ENCODE measurements at regions not wholly inside any gene's neighbourhood (a gene's known extent, or its start where the extent isn't known, plus 50 kb on each side); places are given as distances from the start of the nearest gene placed in this dataset.

DNA sequence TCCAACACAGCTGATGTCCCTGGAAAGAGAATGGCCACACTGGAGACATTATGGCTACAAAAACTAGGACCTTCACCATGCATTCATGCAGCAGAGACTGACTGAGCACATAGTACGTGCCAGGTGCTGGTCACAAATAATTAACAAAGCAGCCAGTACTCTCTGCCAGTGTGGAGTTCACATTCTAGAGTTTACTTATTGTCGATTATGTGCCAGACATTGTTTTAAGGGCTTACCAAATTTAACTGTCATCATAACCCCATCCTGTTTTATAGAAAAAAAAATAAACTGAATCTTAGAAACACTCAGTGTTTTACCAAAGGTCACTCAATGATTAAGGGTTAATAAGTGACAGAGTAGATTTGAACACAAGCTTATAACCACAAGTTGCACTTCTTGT, 143.3 kb downstream of the RRAGC start:
- no peak for DNase-seq

DNA sequence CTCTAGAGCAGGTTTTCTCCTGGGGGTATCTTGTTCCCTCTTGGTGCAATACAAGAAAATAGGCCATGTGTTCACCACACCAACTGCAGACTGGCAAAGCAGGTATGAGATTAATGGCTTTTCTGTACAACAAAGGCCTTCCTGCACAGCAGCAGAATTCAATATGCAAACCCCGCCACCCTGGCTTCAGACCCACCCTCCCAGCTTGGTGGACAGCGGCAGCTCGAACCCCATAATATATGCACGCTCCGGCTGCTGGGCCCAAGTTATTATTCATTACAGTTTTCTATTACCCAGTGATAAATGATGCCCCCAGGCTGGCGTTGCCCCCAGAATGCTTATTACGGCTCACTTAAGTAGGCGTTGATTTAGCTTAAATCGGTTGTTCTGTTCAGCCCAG, 144.2 kb downstream of the RRAGC start:
- DNase-seq = no peak

DNA sequence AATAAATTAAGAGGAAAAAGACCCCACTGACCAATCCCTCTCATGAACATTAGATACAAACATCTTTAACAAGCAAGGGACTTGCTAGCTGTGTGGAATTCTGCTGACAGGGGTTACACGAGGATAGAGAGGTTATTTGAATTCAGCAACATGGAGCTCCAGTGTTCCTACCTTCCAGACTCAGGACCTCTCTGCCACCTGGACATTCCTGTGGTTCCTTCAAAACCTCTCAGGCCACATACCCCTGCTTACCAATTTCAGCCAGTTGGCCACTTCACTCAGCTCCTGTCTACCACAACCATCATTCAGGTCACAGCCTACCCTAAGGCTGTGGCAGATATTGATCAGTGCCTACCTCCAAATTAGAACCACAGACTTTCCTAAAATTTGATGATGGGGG, 147.5 kb downstream of the RRAGC start:
- DNase-seq = no peak

DNA sequence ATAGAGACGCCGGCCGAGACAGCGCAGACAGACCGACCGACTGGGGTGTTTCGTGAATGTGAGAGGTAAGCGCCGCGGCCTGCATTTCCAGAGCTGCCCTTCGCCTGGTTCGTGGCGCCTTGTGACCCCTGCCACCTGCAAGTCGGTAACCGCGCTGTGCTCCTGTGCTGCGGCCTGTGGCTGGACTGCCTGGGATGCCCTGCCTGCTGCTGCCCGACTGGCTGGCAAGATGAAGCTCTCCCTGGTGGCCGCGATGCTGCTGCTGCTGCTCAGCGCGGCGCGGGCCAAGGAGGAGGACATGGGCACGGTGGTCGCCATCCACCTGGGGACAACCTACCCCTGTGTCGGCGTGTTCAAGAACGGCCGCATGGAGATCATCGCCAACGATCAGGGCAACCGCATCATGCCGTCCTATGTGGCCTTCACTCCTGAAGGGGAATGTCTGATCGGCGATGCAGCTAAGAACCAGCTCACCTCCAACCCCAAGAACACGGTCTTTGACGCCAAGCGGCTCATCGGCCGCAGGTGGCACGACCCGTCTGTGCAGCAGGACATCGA, 150.8 kb downstream of the RRAGC start:
- no peak for DNase-seq

DNA sequence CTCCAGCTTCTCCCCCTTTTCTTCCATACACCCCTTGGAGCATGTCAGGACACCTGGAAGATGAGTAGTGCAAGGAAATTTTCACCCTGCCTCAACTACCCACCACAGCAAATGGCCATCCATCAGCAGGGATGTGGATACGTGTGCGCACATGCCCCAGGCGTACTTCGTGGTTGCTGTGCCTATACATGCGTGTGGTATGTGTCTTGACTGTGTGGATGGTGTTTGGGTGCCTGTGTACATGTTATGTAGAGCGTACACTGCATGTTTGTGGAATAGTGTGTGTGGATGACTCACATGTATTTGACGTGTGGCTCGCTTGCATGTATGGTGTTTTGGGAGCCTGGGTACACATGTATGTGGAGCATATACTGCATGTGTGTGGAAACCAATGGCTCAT, 158.5 kb downstream of the RRAGC start:
- no peak for DNase-seq

DNA sequence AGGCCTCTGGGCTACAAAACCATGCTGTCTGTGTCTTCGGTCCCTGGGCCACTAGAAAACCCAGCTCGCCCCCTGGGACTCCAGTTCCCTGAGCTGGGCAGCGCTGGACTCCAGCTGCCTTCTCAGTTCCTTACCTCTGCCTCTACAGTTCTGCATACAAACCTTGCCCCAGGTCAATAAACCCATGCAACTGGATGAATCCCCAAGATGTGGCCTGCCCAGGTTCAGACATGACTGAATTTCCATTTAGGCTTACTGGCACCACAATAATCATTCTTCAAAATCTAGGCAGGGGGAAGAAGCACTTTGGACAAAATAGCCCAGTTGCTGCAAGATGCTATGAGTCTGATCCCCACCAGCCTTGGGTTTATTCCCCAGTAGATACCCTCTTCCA, 159.5 kb downstream of the RRAGC start:
- DNase-seq = no peak

DNA sequence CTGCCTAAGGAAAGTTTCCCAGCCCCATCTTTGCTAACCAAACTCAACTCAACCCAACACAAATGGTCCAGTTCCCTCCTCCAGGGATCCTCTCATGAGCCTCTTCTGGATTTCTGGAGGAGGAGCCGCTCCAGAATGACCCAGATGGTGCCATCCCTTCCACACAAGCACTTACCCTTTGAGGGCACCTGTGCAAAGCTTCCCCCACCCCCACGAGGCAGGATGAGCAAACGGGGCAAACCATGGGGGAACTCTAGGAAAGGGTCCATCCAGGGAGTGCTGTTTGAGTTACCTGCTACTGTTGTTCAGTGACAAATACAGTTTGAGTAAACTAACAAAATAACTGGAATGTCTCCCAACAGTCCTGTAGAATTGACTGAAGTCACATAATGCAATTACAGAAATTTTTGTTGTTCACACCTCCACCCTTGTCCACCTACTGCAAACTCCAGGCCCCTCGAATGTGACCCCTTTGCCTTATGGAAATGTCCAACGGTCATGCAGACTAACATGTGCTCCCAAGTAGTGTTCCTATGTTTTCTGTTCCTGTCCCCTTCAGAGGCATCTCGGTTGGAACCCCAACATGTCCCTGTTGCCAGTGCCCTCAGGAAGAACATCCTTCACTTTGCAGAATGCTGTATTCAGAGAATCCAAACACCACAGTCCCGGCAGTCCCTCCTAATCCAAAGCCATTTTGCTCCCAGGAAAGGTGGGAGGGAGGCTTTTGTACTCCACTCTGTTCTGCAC, 160.1 kb downstream of the RRAGC start:
- DNase-seq = no peak

DNA sequence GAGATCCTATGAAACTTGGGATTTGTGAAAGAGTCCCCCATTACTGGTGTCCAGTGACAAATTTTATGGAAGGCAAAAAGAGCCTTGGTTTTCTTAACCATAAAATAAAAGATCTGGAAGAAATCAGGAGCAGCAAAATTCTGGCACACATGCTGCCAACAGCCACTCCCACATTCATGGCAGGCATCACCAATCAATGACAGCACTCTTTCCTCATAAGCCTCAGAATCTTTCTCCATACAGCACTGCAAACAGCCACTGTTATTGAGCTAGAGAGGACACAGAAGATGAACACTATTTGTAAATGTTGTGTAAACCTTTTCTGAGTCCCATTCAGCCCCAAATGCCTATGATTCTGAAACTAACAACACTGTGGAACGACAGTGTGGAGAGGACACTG, 162.2 kb downstream of the RRAGC start:
- no peak for DNase-seq

DNA sequence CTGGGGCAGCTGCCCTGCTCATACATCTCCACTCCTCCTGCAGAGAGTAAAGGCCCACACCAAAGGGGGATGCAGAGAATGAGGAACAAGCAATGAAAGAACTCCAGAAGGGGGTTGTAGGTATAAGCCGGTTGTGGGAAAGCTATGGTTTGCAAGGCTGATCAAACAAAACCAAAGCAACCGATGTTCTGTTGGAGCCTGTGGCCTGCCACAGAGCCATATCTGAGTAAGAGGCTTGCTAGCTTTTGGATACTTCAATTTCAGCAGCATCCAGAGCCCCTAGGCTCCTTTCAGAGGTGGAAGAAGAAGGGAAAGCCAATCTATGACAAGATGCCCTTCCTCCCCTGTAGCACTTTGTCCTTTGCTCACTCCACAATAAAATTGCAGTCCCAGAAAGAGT, 163.2 kb downstream of the RRAGC start:
- no peak for DNase-seq

DNA sequence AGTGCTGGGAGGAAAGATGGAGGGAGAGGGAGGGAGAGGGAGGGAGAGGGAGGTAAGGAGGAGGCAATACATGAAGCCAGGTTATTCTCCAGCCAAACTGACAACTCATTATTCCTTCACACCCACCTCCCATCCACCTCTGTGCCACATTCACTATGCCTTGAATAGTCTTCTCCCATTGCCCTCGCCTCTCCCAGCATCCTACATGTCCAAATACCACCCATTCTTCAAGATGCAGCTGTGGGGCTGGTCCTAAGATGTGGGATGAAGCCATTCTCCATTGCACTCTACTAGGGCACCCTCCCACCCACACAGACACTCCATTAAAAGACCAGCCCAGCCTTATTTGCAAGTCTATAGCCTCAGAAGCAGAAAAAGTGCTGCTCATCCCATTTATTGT, 165.8 kb downstream of the RRAGC start:
- DNase-seq = no peak

DNA sequence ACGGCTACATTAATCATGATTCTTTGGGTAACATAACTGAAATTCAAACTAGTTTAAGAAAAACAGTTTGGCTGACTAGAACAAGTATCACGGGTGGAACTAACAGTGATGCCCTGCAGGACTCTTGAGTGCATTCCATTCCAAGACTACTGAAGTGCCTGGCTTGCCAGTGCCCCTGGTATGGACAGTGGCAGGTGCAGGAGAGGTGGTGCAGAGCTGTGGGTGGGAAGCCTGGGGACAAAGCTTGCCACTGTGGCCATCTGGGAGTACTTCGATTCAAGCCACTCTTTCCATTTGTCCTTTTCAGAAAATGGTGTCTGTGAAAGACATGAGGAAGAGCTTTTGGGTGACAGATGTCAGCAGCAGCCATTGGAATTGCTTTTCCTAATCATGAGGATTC, 166.5 kb downstream of the RRAGC start:
- DNase-seq = no peak

DNA sequence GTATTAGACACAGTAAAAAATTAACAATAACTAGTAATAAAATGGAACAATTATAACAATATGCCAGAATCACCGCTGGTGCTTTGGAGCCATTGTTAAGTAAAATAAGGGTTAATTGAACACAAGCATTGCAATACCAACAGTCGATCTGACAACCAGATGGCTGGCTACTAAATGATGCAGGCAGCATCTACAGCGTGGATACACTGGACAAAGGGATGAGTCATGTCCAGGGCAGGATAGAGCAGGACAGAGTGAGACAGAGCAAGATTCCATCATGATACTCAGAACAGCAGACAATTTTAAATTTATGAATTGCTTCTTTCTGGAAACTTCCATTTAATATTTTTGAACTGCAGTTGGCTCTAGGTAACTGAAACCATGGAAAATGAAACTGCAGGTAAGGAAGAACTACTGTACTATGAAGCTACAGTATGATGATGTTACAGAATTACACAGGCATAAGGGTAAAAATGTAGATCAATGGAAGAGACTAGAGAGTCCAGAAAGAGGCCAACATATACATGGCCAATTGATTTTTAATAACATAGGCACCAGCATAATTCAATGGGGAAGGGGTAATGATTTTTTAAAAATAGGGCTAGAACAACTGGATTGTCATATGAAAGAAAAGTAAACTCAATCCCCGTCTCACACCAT, 168.7 kb downstream of the RRAGC start:
- DNase-seq = no peak

DNA sequence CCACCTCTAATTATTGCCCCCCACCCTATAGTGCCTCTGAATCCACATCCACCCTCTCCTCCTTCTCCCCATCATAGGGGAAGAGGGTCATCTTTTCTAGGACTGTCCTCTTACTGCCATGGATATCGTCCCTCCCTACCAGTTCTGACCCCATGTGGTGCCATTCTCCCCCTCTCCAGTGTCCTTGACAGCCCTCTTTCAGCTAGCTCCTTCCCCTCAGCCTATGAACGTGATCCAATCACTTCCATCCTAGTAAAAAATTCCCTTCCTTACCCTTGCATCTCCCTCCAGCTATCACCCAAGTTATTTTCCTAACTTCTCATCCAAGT, 172.7 kb downstream of the RRAGC start:
- DNase-seq = no peak

DNA sequence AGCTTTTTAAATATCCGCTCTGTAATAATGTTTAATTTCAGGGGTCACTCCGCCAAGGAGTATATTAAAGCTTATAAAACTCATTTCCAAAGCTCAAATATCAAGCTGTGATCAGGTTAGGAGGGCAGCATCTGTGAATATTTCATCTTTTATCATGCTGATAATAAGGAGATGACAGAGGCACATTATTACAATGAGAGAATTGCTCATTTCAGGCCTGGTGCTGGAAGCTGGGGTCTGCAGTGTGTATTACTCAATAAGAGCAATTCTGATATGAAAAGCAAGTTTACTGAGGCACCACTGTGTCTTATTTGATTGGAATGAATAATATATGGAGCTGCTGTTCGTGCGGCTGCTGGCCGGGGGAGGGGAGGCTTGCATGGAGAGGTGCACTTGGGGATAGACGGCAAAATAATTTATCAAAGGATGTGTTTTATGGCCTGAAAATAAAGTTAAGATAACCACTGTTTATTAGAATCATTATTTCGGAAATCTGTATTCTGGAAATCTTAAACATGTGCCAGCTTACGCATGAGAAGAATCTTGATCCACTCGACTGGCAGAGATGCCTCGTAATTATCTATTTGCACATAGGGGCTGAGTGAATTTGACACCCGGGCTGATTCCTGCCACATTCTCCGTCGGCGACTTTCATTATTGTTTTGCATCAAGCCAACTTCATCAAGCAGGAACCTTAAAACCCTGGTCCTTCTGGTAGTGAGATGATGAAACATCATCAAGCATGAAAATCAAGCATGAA, 173.2 kb downstream of the RRAGC start:
- DNase-seq = no peak

DNA sequence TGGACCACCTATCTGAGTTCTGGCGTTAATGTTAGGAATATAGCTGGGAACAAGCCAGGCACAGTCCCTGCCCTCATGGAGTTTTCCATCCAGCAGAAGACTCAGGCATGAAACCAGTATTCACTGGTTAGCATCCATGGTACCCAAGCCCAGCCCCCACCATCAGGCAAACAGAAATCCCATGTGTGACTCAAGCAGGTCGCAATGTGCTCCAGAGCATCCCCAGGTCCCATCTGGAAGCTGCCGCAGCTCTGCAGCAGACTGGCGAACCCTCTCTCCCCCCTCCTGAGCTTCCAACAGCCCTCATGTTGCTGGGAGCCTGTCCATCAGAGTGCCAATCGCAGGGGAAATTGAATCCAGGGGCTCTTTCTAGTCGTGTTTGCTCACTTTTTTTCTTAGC, 174.2 kb downstream of the RRAGC start:
- DNase-seq = no peak

DNA sequence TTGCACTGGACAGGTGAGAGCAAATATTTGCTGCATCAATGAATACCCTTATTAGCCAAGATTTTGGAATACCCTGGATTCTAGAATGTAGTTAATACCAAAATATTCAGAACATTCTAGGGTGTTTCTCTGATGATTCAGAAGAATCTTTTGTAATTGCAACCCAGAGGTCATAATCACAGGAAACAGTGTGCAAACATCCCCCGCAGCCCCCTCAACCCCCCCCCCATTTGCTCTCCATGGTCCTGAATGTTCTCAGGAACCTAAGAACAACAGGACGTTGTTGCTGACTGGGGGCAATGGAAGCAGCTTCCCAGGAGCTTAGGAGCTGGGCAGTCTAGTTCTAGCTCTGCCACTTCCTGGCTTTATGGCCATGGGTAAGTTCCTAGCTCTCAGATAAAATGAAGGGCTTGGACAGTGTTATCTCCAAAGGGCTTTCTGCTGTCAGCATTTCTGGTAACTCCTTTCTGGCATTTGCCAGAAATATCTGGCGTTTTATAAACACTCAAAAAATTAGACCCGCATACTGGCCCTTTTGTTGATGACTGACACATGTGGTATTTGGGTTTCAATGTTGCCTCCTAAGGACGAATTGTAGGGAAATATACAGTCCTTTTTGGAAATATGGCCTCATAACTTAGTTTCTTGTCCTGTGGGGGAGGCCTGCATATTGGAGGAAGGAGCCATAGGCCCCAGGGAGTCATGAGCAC, 178.6 kb downstream of the RRAGC start:
- no peak for DNase-seq

DNA sequence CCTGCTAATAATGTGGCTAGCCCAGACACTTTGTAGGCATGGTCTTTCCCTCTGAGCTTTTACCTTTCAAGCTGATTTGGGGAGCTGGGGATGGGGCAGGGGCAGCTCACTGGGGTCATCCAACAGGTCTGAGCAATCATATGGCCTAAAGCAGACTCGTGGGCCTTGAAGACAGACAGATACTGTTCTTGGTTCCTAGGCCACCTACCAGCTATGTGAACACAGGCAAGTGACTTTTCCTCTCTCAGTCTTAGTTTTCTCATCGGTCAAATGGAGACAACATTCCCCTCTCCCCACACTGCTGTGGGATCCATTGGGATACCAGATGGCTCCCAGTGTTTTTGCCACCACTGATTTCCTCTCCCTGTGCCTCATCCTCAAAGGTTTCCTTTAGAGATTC, 181.8 kb downstream of the RRAGC start:
- no peak for DNase-seq

DNA sequence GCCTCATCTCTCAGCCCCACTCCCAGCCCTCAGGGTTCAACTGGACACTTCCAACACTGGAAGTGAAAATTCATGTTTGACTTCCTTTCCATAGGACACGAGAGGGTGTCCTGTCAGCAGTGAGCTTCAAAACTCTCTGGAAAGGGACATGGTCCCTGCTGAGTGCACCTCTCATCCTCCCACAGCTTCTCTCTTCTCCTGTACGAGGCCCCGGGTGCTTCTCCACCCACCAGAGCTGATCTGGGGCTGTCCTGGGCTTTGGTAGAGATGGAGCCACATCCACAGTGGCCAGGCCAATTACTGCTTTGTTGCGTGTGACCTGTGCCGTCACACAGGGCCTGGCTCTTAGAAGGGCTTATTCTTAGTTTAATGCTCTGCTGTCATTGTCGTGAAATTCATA, 182.3 kb downstream of the RRAGC start:
- no peak for DNase-seq

DNA sequence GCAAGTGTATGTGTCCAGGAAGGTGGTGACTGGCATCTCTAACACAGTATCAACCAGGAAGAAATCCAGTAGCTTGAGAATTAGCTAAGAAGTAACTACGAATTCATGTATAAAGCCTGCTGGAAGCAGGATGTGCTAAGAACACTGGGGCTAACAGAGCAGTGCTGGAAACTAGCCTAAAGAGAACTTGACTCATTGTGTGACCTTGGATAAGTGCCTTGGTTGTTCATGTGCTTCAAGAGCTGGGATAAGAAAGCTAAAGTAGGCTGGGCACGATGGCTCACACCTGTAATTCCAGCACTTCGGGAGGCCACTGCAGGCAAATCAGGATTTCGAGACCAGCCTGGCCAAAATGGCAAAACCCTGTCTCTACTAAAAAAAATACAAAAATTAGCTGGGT, 186.9 kb downstream of the RRAGC start:
- DNase-seq = no peak

DNA sequence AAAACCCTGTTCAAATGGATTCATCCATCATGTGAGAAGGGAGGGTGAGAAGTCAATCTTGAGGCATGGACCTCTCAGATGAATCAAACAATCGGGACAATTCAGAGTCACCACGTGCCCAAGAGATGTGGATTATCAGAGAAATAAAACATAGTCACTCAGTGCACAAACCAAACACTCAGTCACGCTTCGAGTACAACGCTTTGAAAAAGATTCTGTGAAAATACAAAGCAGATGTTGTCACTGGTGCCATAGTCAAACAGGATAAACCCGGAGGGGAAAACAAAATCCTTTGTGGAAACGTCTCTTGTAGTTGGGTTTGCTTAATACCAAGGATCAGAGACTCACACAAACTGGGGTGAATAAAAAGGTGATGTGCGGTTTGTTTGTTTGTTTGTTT, 188.4 kb downstream of the RRAGC start:
- DNase-seq = no peak

DNA sequence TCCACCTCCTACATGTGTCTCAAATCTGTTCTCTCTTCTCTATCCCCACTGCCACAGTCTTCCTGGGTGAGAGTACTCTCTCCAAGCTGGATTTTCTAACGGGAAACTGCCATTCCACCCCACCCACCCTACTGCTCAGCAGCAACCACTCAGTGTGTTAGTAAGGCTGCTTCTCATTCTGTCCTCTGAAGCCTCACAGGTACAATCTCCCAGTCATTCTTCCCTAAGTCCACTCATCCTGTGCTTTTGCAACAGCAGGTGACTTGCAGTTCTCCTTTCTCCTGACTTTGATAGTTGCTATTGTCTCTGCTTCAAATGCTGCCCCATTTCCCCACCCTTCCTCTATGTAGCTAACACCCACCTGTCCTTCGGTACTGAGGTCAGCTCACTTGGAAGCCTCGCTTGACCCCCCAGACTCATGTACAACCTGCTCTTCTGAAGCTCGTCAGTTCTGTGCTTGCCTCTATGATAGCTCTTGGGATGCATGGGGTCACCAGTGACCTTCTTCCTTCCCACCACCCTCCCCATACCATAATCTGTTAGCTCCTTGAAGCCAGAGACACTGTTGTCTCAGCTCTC, 188.9 kb downstream of the RRAGC start:
- DNase-seq = no peak

DNA sequence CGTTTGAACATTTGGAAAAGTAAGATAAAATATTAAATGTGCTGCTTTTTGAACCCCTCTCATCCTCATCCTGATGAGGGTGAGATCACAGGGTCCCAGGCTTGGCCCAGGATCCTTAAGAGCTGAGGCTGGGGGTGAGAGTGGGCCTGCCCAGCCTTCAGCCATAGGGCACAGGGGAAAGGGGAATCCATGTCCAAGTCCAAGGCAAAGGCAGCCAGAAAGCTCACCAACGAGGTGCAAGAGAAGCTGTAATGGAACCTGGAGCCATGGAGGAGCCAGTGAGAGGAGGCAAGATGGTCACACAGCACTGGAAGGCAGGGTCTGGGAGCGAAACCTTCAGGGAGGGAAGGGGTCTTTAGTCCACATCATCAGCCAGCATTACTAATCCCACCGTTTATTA, 191.9 kb downstream of the RRAGC start:
- DNase-seq = no peak

DNA sequence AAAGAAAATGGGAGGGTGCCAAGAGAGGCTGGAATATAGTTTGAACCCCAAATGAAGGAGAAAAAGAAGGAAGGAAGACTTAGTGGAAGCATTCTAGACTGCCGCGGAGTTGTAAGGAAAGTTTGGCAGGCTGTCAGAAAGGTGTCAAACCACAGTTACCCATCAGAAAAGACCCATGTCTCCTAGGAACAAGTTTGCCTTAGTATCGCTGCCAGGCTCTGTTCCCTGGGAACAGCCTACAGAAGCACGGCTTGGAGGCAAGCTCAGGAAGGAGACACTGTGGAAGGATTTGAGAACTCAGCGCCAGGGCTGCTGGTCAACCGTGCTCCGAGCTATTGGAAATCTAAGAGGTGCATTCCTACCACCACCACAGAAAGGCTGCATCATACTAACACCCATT, 197.4 kb downstream of the RRAGC start:
- no peak for DNase-seq
